SK-N-SH (cell line): ENCODE measurements at regions not wholly inside any gene's neighbourhood (a gene's known extent, or its start where the extent isn't known, plus 50 kb on each side); places are given as distances from the start of the nearest gene placed in this dataset.

Experiments used
- CTCF ChIA-PET: fragments of 300-600, 350-600 bp; formaldehyde crosslinking; extraction: SDS; loops from one replicate; lab custom pipeline; 2021; lab: Yijun Ruan, JAX
- POLR2A ChIA-PET: fragments of 350-600 bp; sonication (Branson Sonifier 250); formaldehyde crosslinking; extraction: SDS; loops from one replicate; lab custom pipeline; 2020; ENCODE audit warnings: antibody characterized with exemption, inconsistent platforms; lab: Yijun Ruan, JAX
- DNase-seq: peaks from one replicate; pipeline ENCODE4 v3.0.0; 2012
- H2AFZ ChIP-seq: fragments of 200-600 bp; sonication (generic); 2 replicates; pipeline ENCODE4 v1.8.1; 2016; ENCODE audit warnings: antibody characterized with exemption, mild to moderate bottlenecking, low read depth
- H3F3A ChIP-seq: fragments of 200-600 bp; sonication (generic); replicated peaks from 2 replicates; pipeline ENCODE3; 2016; ENCODE audit warnings: antibody characterized with exemption, mild to moderate bottlenecking; ENCODE audit not compliant: insufficient read depth
- H3K27ac ChIP-seq, 2 experiments: fragments of 200-500 bp in 1 of 2; fragments of 200-600 bp in 1 of 2; sonication (Bioruptor generic) in 1 of 2; sonication (generic), shearing (Covaris generic) in 1 of 2; 2 replicates each; pipeline versions ENCODE4 v1.5.1 to v1.6.1; 2014 to 2016; ENCODE audit warnings: low read depth in 2 of 2, inconsistent platforms in 1 of 2, low read length in 1 of 2, mild to moderate bottlenecking in 1 of 2, mixed read lengths in 1 of 2
- H3K27me3 ChIP-seq: fragments of 200-600 bp; sonication (generic), shearing (Covaris generic); 2 replicates; pipeline ENCODE4 v1.6.1; 2016; ENCODE audit warnings: mixed run types; ENCODE audit not compliant: insufficient read depth
- H3K36me3 ChIP-seq, 2 experiments: fragments of 200-500 bp in 1 of 2; fragments of 200-600 bp in 1 of 2; sonication (Bioruptor generic) in 1 of 2; sonication (generic) in 1 of 2; replicated peaks in 1 of 2; 2 replicates each; pipeline versions ENCODE3 to v1.5.1; 2014 to 2016; ENCODE audit warnings: low read length in 1 of 2, mild to moderate bottlenecking in 1 of 2; ENCODE audit not compliant: insufficient read depth in 2 of 2, control insufficient read depth in 1 of 2
- H3K4me1 ChIP-seq, 2 experiments: fragments of 200-500 bp in 1 of 2; fragments of 200-600 bp in 1 of 2; sonication (Bioruptor generic) in 1 of 2; sonication (generic), shearing (Covaris generic) in 1 of 2; 2 replicates each; pipeline versions ENCODE4 v1.5.1 to v1.6.1; 2014 to 2016; ENCODE audit warnings: low read depth in 1 of 2, low read length in 1 of 2, mixed run types in 1 of 2; ENCODE audit not compliant: insufficient read depth in 2 of 2, control insufficient read depth in 1 of 2
- H3K4me2 ChIP-seq: fragments of 200-600 bp; sonication (generic), shearing (Covaris generic); 2 replicates; pipeline ENCODE4 v1.6.1; 2017; ENCODE audit warnings: mixed run types
- H3K4me3 ChIP-seq, 2 experiments: fragments of 200-500 bp in 1 of 2; fragments of 200-600 bp in 1 of 2; sonication (Bioruptor generic) in 1 of 2; sonication (generic), shearing (Covaris generic) in 1 of 2; 2 replicates each; pipeline versions ENCODE4 v1.5.1 to v1.8.1; 2014 to 2016; ENCODE audit warnings: low read depth in 2 of 2, inconsistent platforms in 1 of 2, low read length in 1 of 2, mild to moderate bottlenecking in 1 of 2, mixed read lengths in 1 of 2, moderate library complexity in 1 of 2
- H3K79me2 ChIP-seq: fragments of 200-600 bp; sonication (generic); 2 replicates; pipeline ENCODE4 v1.8.1; 2017; ENCODE audit warnings: mild to moderate bottlenecking; ENCODE audit not compliant: insufficient read depth
- H3K9ac ChIP-seq: fragments of 200-600 bp; sonication (generic); 2 replicates; pipeline ENCODE4 v1.6.1; 2017; ENCODE audit warnings: mixed run types
- H3K9me2 ChIP-seq: fragments of 200-600 bp; sonication (generic); 2 replicates; pipeline ENCODE4 v1.6.1; 2017; ENCODE audit warnings: mixed run types
- H3K9me3 ChIP-seq: fragments of 200-600 bp; sonication (generic); 2 replicates; pipeline ENCODE4 v1.6.1; 2017; ENCODE audit warnings: mixed run types, mild to moderate bottlenecking, moderate library complexity
- H4K20me1 ChIP-seq: fragments of 200-600 bp; sonication (generic); 2 replicates; pipeline ENCODE4 v1.6.1; 2017; ENCODE audit warnings: mild to moderate bottlenecking, mixed run types; ENCODE audit not compliant: insufficient read depth
- CHD2 ChIP-seq: fragments of 150-350 bp; IDR thresholded peaks from 2 replicates; pipeline ENCODE4 v1.6.1; 2018; ENCODE audit warnings: low read length; ENCODE audit not compliant: partially characterized antibody
- CTCF ChIP-seq: fragments of 200-600 bp; sonication (generic); IDR thresholded peaks from 2 replicates; pipeline ENCODE4 v1.6.1; 2017; ENCODE audit warnings: antibody characterized with exemption, mild to moderate bottlenecking, moderate library complexity
- ELF1 ChIP-seq: IDR thresholded peaks from 2 replicates; pipeline ENCODE4 v1.4.0; 2012
- FOSL2 ChIP-seq: IDR thresholded peaks from 2 replicates; pipeline ENCODE4 v1.4.0; 2012; ENCODE audit warnings: low read depth, mild to moderate bottlenecking, moderate library complexity, borderline replicate concordance
- FOXM1 ChIP-seq: IDR thresholded peaks from 2 replicates; pipeline ENCODE4 v1.4.0; 2012; ENCODE audit warnings: low read depth, mild to moderate bottlenecking
- GABPA ChIP-seq: IDR thresholded peaks from 2 replicates; pipeline ENCODE4 v1.4.0; 2012; ENCODE audit warnings: low read depth, mild to moderate bottlenecking
- GATA2 ChIP-seq: sonication (generic); formaldehyde crosslinking; IDR thresholded peaks from 2 replicates; pipeline ENCODE4 v1.5.0; 2020; ENCODE audit warnings: mild to moderate bottlenecking, missing genetic modification reagents
- IRF3 ChIP-seq: fragments of 150-350 bp; IDR thresholded peaks from 2 replicates; pipeline ENCODE4 v1.6.1; 2016; ENCODE audit warnings: mild to moderate bottlenecking, low read depth, low read length
- MEF2A ChIP-seq: IDR thresholded peaks from 2 replicates; pipeline ENCODE4 v1.4.0; 2012; ENCODE audit warnings: low read depth, borderline replicate concordance
- NFIC ChIP-seq: IDR thresholded peaks from 2 replicates; pipeline ENCODE4 v1.4.0; 2012; ENCODE audit warnings: borderline replicate concordance
- POLR2AphosphoS5 ChIP-seq: IDR thresholded peaks from 2 replicates; pipeline ENCODE4 v1.6.1; 2012; ENCODE audit warnings: low read depth, low read length
- RCOR1 ChIP-seq: fragments of 150-350 bp; IDR thresholded peaks from 2 replicates; pipeline ENCODE4 v1.6.1; 2017; ENCODE audit warnings: antibody characterized with exemption, low read length
- RFX5 ChIP-seq: IDR thresholded peaks from 2 replicates; pipeline ENCODE4 v1.6.1; 2012; ENCODE audit warnings: mild to moderate bottlenecking, improper control_type of control experiment, low read length
- TAF1 ChIP-seq: IDR thresholded peaks from 2 replicates; pipeline ENCODE4 v1.6.1; 2012; ENCODE audit warnings: low read depth, mild to moderate bottlenecking, low read length, moderate library complexity, borderline replicate concordance
- WGBS: methylation state at CpG from one replicate; pipeline ENCODE4 v1.1.6; 2017; ENCODE audit warnings: low lambda C conversion rate; 5-methylcytosine and 5-hydroxymethylcytosine counted together
- TF ChIP-seq, protein P1 (sequence below): IDR thresholded peaks from 2 replicates; pipeline ENCODE4 v1.4.0; 2012; ENCODE audit warnings: low read depth, borderline replicate concordance
- TF ChIP-seq, protein P2 (sequence below): IDR thresholded peaks from 2 replicates; pipeline ENCODE4 v1.4.0; 2012; ENCODE audit warnings: low read depth
- TF ChIP-seq, protein P3 (sequence below): fragments of 150-350 bp; IDR thresholded peaks from 2 replicates; pipeline ENCODE4 v1.6.1; 2017; ENCODE audit warnings: antibody characterized with exemption, low read length, low read depth, borderline replicate concordance

DNA sequence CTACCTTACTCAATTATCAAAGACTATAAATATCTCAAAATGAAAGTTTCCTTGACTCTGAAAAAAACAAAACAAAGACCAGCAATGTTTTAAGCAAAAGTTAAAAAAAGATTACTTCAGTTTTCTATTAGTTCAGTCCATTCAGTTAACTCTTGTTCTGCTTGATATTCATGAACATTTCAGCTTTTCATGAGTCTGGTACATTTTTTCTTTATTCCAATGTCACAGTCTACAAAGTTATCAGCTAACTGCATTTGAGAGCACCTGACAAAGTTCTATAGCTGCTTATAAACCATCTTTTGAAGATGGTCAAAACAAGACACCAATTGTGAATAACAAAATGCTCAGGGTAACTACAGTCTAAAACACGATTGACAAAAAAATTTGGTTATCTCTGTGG lies 156.1 kb upstream of the NOX3 start:
- no peak overlapping the region for H2AFZ ChIP-seq
- no peaks in the 10 kb centered on the region for H3K9me2 ChIP-seq
- H4K20me1 ChIP-seq: no peaks in the 10 kb centered on the region
- H3F3A ChIP-seq: no peaks in the 10 kb centered on the region
- no peaks in the 10 kb centered on the region for H3K36me3 ChIP-seq
- H3K9ac ChIP-seq: no peak overlapping the region
- ChIA-PET POLR2A (no interaction called here), CTCF (no interaction called here)
- no peaks in the 10 kb centered on the region for H3K4me1 ChIP-seq
- TF ChIP-seq, protein P1, sequence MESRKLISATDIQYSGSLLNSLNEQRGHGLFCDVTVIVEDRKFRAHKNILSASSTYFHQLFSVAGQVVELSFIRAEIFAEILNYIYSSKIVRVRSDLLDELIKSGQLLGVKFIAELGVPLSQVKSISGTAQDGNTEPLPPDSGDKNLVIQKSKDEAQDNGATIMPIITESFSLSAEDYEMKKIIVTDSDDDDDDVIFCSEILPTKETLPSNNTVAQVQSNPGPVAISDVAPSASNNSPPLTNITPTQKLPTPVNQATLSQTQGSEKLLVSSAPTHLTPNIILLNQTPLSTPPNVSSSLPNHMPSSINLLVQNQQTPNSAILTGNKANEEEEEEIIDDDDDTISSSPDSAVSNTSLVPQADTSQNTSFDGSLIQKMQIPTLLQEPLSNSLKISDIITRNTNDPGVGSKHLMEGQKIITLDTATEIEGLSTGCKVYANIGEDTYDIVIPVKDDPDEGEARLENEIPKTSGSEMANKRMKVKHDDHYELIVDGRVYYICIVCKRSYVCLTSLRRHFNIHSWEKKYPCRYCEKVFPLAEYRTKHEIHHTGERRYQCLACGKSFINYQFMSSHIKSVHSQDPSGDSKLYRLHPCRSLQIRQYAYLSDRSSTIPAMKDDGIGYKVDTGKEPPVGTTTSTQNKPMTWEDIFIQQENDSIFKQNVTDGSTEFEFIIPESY: no peak
- TF ChIP-seq FOXM1 (no peak), GATA2 (CRISPR knock-in tag) (no peak), TAF1 (no peak), GABPA (no peak), MEF2A (no peak), RFX5 (no peak), NFIC (no peak), FOSL2 (no peak), RCOR1 (no peak), CTCF (no peak), IRF3 (no peak), ELF1 (no peak), CHD2 (no peak), POLR2AphosphoS5 (no peak)
- TF ChIP-seq, protein P2, sequence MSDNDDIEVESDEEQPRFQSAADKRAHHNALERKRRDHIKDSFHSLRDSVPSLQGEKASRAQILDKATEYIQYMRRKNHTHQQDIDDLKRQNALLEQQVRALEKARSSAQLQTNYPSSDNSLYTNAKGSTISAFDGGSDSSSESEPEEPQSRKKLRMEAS: no peak
- TF ChIP-seq, protein P3, sequence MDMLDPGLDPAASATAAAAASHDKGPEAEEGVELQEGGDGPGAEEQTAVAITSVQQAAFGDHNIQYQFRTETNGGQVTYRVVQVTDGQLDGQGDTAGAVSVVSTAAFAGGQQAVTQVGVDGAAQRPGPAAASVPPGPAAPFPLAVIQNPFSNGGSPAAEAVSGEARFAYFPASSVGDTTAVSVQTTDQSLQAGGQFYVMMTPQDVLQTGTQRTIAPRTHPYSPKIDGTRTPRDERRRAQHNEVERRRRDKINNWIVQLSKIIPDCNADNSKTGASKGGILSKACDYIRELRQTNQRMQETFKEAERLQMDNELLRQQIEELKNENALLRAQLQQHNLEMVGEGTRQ: no peak
- no peak for DNase-seq
- no peak overlapping the region for H3K4me3 ChIP-seq
- no peak overlapping the region for H3K27ac ChIP-seq
- 42% methylated on average over 1 of the region's 1 CpG for WGBS
- H3K4me2 ChIP-seq: no peak overlapping the region
- H3K9me3 ChIP-seq: peaks cover 13% of the 10 kb centered on the region; the same call in 1 of the 2 replicates
- no peaks in the 10 kb centered on the region for H3K79me2 ChIP-seq
- H3K27me3 ChIP-seq: no peaks in the 10 kb centered on the region
